ENCODE measurements at regions not wholly inside any gene's neighbourhood (a gene's known extent, or its start where the extent isn't known, plus 50 kb on each side); places are given as distances from the start of the nearest gene placed in this dataset.

- TF ChIP-seq ZNF274 (IDR thresholded peaks at IDR 0.05; ENCODE audit: low read depth, low read length) (no peak), YY1 (IDR thresholded peaks at IDR 0.05; ENCODE audit: insufficient read depth, insufficient read length) (no peak), SUZ12 (IDR thresholded peaks at IDR 0.05; ENCODE audit: extremely low read depth, insufficient read depth, insufficient read length) (no peak)
- Histone ChIP-seq H3K27me3 (ENCODE audit: insufficient read depth, insufficient read length) (no peaks in the 10 kb centered on the region), H3K4me1 (ENCODE audit: insufficient read depth, insufficient read length) (no peaks in the 10 kb centered on the region), H3K9ac (ENCODE audit: insufficient read length, low read depth) (no peak overlapping the region), H3K9me3 (ENCODE audit: insufficient read depth, low read length) (no peaks in the 10 kb centered on the region), H3K4me3 (ENCODE audit: insufficient read length, low read depth) (no peak overlapping the region), H3K36me3 (ENCODE audit: insufficient read depth, insufficient read length, low read length) (no peaks in the 10 kb centered on the region)
- DNase-seq (ENCODE audit: low read depth, low spot score), result no peak
Observed at GRCh38 chr5:42120070-42120469, 195.0 kb downstream of the FBXO4 start.

GRCh38 chr5:42121401-42121800 is 196.3 kb downstream of the FBXO4 start:
- no peak for DNase-seq (ENCODE audit: low read depth, low spot score)
- H3K36me3 ChIP-seq (ENCODE audit: insufficient read depth, insufficient read length, low read length), result no peaks in the 10 kb centered on the region
- no peak for TF ChIP-seq YY1 (IDR thresholded peaks at IDR 0.05; ENCODE audit: insufficient read depth, insufficient read length)
- TF ChIP-seq SUZ12 (IDR thresholded peaks at IDR 0.05; ENCODE audit: extremely low read depth, insufficient read depth, insufficient read length), result no peak
- no peak for TF ChIP-seq ZNF274 (IDR thresholded peaks at IDR 0.05; ENCODE audit: low read depth, low read length)
- no peak overlapping the region for H3K4me3 ChIP-seq (ENCODE audit: insufficient read length, low read depth)
- no peaks in the 10 kb centered on the region for H3K4me1 ChIP-seq (ENCODE audit: insufficient read depth, insufficient read length)
- no peak overlapping the region for H3K9ac ChIP-seq (ENCODE audit: insufficient read length, low read depth)
- H3K9me3 ChIP-seq (ENCODE audit: insufficient read depth, low read length), result no peaks in the 10 kb centered on the region
- no peaks in the 10 kb centered on the region for H3K27me3 ChIP-seq (ENCODE audit: insufficient read depth, insufficient read length)

DNA sequence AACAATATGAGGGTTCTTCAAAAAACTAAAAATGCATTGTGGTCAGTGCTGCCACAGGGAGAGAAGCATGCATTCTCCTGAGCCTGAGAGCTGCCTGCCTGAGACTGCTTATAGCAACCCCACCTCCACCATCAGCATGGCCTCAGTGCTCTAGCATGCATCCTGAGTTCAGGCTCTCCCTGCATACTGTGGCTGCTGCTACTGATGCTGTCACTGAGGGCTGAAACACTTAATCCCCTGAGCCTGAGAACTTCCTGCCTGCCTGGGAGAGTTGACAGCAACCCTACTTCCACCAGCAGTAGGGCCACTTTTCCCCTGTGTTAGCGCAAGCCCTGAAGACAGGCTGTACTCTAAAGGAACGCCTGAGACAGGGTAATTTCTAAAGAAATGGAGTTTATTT is 206.0 kb downstream of the FBXO4 start:
- no peak for TF ChIP-seq ZNF274 (IDR thresholded peaks at IDR 0.05; ENCODE audit: low read depth, low read length)
- TF ChIP-seq SUZ12 (IDR thresholded peaks at IDR 0.05; ENCODE audit: extremely low read depth, insufficient read depth, insufficient read length), result no peak
- TF ChIP-seq YY1 (IDR thresholded peaks at IDR 0.05; ENCODE audit: insufficient read depth, insufficient read length), result no peak
- H3K4me3 ChIP-seq (ENCODE audit: insufficient read length, low read depth), result no peak overlapping the region
- no peaks in the 10 kb centered on the region for H3K36me3 ChIP-seq (ENCODE audit: insufficient read depth, insufficient read length, low read length)
- no peaks in the 10 kb centered on the region for H3K4me1 ChIP-seq (ENCODE audit: insufficient read depth, insufficient read length)
- H3K9me3 ChIP-seq (ENCODE audit: insufficient read depth, low read length), result no peaks in the 10 kb centered on the region
- no peaks in the 10 kb centered on the region for H3K27me3 ChIP-seq (ENCODE audit: insufficient read depth, insufficient read length)
- H3K9ac ChIP-seq (ENCODE audit: insufficient read length, low read depth), result no peak overlapping the region
- DNase-seq (ENCODE audit: low read depth, low spot score), result peak; percentile 11

DNA sequence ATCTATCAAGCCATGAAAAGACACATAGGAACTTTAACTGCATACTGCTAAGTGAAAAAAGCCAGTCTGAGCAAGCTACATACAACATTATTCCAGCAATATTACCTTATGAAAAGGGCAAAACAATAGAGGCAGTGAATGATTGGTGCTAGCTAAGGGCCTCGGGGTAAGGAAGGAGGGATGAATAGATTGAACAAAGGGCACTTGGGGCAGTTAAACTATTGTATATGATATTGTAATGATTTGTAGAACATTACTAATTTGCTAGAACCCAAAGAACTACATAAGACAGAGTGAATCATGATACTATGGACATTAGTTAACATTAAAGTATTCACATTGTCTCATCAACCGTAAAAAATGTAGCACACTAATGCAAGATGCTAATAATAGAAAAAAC is 218.3 kb downstream of the FBXO4 start:
- Histone ChIP-seq H3K4me1 (ENCODE audit: insufficient read depth, insufficient read length) (no peaks in the 10 kb centered on the region), H3K4me3 (ENCODE audit: insufficient read length, low read depth) (no peak overlapping the region), H3K27me3 (ENCODE audit: insufficient read depth, insufficient read length) (no peaks in the 10 kb centered on the region), H3K36me3 (ENCODE audit: insufficient read depth, insufficient read length, low read length) (no peaks in the 10 kb centered on the region), H3K9ac (ENCODE audit: insufficient read length, low read depth) (no peak overlapping the region), H3K9me3 (ENCODE audit: insufficient read depth, low read length) (no peaks in the 10 kb centered on the region)
- TF ChIP-seq YY1 (IDR thresholded peaks at IDR 0.05; ENCODE audit: insufficient read depth, insufficient read length) (no peak), ZNF274 (IDR thresholded peaks at IDR 0.05; ENCODE audit: low read depth, low read length) (no peak), SUZ12 (IDR thresholded peaks at IDR 0.05; ENCODE audit: extremely low read depth, insufficient read depth, insufficient read length) (no peak)
- DNase-seq (ENCODE audit: low read depth, low spot score), result no peak

- peaks cover 13% of the 10 kb centered on the region; the same call in 1 of the 2 replicates for H3K9me3 ChIP-seq (ENCODE audit: insufficient read depth, low read length)
- H3K4me3 ChIP-seq (ENCODE audit: insufficient read length, low read depth), result no peak overlapping the region
- no peaks in the 10 kb centered on the region for H3K27me3 ChIP-seq (ENCODE audit: insufficient read depth, insufficient read length)
- no peak for DNase-seq (ENCODE audit: low read depth, low spot score)
- H3K4me1 ChIP-seq (ENCODE audit: insufficient read depth, insufficient read length), result no peaks in the 10 kb centered on the region
- TF ChIP-seq SUZ12 (IDR thresholded peaks at IDR 0.05; ENCODE audit: extremely low read depth, insufficient read depth, insufficient read length) (no peak), ZNF274 (IDR thresholded peaks at IDR 0.05; ENCODE audit: low read depth, low read length) (no peak), YY1 (IDR thresholded peaks at IDR 0.05; ENCODE audit: insufficient read depth, insufficient read length) (no peak)
- H3K9ac ChIP-seq (ENCODE audit: insufficient read length, low read depth), result no peak overlapping the region
- no peaks in the 10 kb centered on the region for H3K36me3 ChIP-seq (ENCODE audit: insufficient read depth, insufficient read length, low read length)
Observed at GRCh38 chr5:42148813-42149212, 223.7 kb downstream of the FBXO4 start.

DNA sequence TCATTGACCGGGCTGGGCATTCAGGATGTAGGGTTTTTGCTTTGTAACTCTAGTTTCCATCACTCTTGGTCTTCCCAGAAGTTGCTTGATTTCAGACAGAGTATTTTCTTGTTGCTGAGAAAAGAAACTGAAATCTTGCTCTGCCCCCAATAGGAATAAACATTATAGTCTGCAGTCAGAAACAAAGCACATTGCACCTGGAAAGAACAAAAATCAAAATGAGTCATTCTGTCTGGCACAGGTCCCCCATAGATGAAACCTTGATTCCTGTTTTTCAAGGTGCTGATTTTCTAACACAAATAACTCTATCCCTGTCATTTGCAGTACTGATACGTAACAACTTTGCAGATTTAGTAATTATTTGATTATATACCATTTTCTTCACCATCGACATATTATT is 232.1 kb downstream of the FBXO4 start:
- no peak for DNase-seq (ENCODE audit: low read depth, low spot score)
- Histone ChIP-seq H3K4me3 (ENCODE audit: insufficient read length, low read depth) (no peak overlapping the region), H3K9me3 (ENCODE audit: insufficient read depth, low read length) (no peaks in the 10 kb centered on the region), H3K4me1 (ENCODE audit: insufficient read depth, insufficient read length) (no peaks in the 10 kb centered on the region), H3K9ac (ENCODE audit: insufficient read length, low read depth) (no peak overlapping the region), H3K36me3 (ENCODE audit: insufficient read depth, insufficient read length, low read length) (no peaks in the 10 kb centered on the region), H3K27me3 (ENCODE audit: insufficient read depth, insufficient read length) (no peaks in the 10 kb centered on the region)
- TF ChIP-seq SUZ12 (IDR thresholded peaks at IDR 0.05; ENCODE audit: extremely low read depth, insufficient read depth, insufficient read length), result no peak
- no peak for TF ChIP-seq YY1 (IDR thresholded peaks at IDR 0.05; ENCODE audit: insufficient read depth, insufficient read length)
- no peak for TF ChIP-seq ZNF274 (IDR thresholded peaks at IDR 0.05; ENCODE audit: low read depth, low read length)

DNA sequence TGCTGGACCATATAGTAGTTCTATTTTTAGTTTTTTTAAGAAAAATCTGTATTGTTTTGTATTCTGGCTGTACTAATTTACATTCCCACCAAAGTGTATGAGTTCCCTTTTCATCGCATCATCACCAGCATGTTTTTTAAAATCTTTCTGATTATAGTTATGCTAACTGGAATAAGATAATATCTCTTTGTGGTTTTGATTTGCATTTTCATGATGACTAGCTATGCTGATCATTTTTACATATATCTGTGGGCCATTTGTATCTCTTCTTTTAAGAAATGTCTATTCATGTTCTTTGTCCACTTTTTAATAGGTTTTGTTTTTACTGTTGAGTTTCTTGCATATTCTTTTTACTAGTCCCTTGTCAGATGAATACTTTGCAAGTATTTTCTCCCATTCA is 238.0 kb downstream of the FBXO4 start:
- TF ChIP-seq SUZ12 (IDR thresholded peaks at IDR 0.05; ENCODE audit: extremely low read depth, insufficient read depth, insufficient read length) (no peak), ZNF274 (IDR thresholded peaks at IDR 0.05; ENCODE audit: low read depth, low read length) (no peak), YY1 (IDR thresholded peaks at IDR 0.05; ENCODE audit: insufficient read depth, insufficient read length) (no peak)
- Histone ChIP-seq H3K4me3 (ENCODE audit: insufficient read length, low read depth) (no peak overlapping the region), H3K9ac (ENCODE audit: insufficient read length, low read depth) (no peak overlapping the region), H3K9me3 (ENCODE audit: insufficient read depth, low read length) (no peaks in the 10 kb centered on the region), H3K36me3 (ENCODE audit: insufficient read depth, insufficient read length, low read length) (no peaks in the 10 kb centered on the region), H3K4me1 (ENCODE audit: insufficient read depth, insufficient read length) (no peaks in the 10 kb centered on the region), H3K27me3 (ENCODE audit: insufficient read depth, insufficient read length) (no peaks in the 10 kb centered on the region)
- DNase-seq (ENCODE audit: low read depth, low spot score), result no peak
